ENCODE measurements at regions not wholly inside any gene's neighbourhood (a gene's known extent, or its start where the extent isn't known, plus 50 kb on each side); places are given as distances from the start of the nearest gene placed in this dataset.

DNA sequence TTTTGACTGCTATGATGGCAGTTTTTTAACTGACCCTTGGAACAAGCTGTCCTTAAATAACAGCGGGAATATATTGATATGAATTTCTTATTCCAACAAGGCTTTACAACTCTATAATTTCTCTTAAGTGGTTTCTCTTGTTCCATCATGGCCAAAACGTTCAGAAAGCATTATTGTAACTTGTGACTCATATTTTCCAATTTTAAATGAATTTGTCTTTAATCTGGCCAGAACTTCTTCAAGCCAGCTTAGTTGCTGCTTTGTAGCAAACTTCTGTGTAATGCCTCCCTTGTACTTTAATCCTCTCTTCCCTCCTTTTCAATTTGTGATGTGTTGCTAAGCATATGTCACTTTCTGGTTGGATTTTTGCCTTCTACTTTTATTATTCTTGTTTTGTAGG, 271.9 kb downstream of the KIF20B start:
- TF ChIP-seq, protein P1, sequence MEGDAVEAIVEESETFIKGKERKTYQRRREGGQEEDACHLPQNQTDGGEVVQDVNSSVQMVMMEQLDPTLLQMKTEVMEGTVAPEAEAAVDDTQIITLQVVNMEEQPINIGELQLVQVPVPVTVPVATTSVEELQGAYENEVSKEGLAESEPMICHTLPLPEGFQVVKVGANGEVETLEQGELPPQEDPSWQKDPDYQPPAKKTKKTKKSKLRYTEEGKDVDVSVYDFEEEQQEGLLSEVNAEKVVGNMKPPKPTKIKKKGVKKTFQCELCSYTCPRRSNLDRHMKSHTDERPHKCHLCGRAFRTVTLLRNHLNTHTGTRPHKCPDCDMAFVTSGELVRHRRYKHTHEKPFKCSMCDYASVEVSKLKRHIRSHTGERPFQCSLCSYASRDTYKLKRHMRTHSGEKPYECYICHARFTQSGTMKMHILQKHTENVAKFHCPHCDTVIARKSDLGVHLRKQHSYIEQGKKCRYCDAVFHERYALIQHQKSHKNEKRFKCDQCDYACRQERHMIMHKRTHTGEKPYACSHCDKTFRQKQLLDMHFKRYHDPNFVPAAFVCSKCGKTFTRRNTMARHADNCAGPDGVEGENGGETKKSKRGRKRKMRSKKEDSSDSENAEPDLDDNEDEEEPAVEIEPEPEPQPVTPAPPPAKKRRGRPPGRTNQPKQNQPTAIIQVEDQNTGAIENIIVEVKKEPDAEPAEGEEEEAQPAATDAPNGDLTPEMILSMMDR (IDR thresholded peaks at IDR 0.05; ENCODE audit: insufficient read depth, low read depth, low read length), result no peak
- TF ChIP-seq EZH2 (IDR thresholded peaks at IDR 0.05; ENCODE audit: insufficient read depth, low read length), result no peak
